Lung (tissue), 11 donors: ENCODE measurements at regions not wholly inside any gene's neighbourhood (a gene's known extent, or its start where the extent isn't known, plus 50 kb on each side); places are given as distances from the start of the nearest gene placed in this dataset.

Experiments used
- ATAC-seq: fragments of 200-7000 bp; cut with Tn5 transposase; one replicate; pipeline ENCODE4 v1.9.1; 2020; ENCODE audit warnings: moderate number of reproducible peaks; ENCODE audit not compliant: insufficient read depth, low FRiP score
- DNase-seq, 3 donors: peaks; one replicate each; pipeline ENCODE4 v3.0.0-alpha.2; 2013 to 2017
- H3K27ac ChIP-seq, 2 donors: one replicate each; pipeline ENCODE4 v1.5.1; 2013; ENCODE audit warnings: mild to moderate bottlenecking in 2 of 2, moderate library complexity in 2 of 2, control low read depth in 1 of 2, inconsistent platforms in 1 of 2, low read depth in 1 of 2, low read length in 1 of 2
- H3K27me3 ChIP-seq, 3 donors: one replicate each; pipeline ENCODE4 v1.5.1; 2013; ENCODE audit warnings: low read length in 2 of 3; ENCODE audit not compliant: control insufficient read depth in 3 of 3, insufficient read depth in 3 of 3
- H3K36me3 ChIP-seq, 4 donors: one replicate each; pipeline ENCODE4 v1.5.1; 2013; ENCODE audit warnings: low read length in 4 of 4, mild to moderate bottlenecking in 1 of 4, moderate library complexity in 1 of 4; ENCODE audit not compliant: control insufficient read depth in 4 of 4, insufficient read depth in 4 of 4
- H3K4me1 ChIP-seq, 5 donors: one replicate each; pipeline ENCODE4 v1.5.1; 2013; ENCODE audit warnings: low read length in 5 of 5, mild to moderate bottlenecking in 2 of 5, moderate library complexity in 1 of 5; ENCODE audit not compliant: control insufficient read depth in 5 of 5, insufficient read depth in 5 of 5
- H3K4me3 ChIP-seq: one replicate; pipeline ENCODE4 v1.5.1; 2013; ENCODE audit warnings: mild to moderate bottlenecking, control low read depth, moderate library complexity
- H3K9ac ChIP-seq, 2 donors: one replicate each; pipeline ENCODE4 v1.5.1; 2013; ENCODE audit warnings: low read length in 2 of 2, control low read depth in 1 of 2; ENCODE audit not compliant: insufficient read depth in 1 of 2
- H3K9me3 ChIP-seq, 4 donors: one replicate each; pipeline ENCODE4 v1.5.1; 2013; ENCODE audit warnings: low read length in 3 of 4, mild to moderate bottlenecking in 1 of 4, moderate library complexity in 1 of 4; ENCODE audit not compliant: control insufficient read depth in 4 of 4, insufficient read depth in 3 of 4
- WGBS, 2 donors: extraction: QIAGEN DNeasy Blood & Tissue Kit; methylation state at CpG; one replicate each; pipeline ENCODE4 v1.1.7; 2013; 5-methylcytosine and 5-hydroxymethylcytosine counted together
- TF ChIP-seq, protein P1 (sequence below): IDR thresholded peaks from 2 replicates; pipeline ENCODE4 v1.5.1; 2012; ENCODE audit warnings: mild to moderate bottlenecking; ENCODE audit errors: control extremely low read depth, extremely low read depth
- donor health status: control.
- donor health status: control.
- donor health status: Bipolar disorder and iron deficiency.
- donor health status: healthy.
- donor health status: DM: yes; HTN: yes; CAD: no.

DNA sequence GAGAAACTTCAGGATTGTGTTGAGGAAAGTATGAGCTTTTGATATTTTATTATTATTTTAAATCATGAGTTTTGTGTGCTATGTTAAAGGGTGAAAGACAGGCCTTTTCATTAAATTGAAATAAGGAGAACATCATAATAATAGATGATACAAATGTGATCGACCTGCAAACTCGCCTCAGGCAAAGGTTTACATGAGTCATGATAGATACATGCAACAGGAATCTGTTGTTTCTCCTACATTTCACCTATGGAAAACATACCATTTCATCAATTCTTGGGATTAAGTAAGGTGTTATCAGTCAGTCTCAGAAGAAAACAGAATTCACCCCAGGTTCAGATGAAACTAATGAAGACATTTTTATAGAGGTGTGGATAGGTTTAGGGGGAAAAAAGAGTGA, 1992.5 kb upstream of the PIK3C3 start:
- no peaks in the 10 kb centered on the region for H3K4me1 ChIP-seq
- TF ChIP-seq, protein P1, sequence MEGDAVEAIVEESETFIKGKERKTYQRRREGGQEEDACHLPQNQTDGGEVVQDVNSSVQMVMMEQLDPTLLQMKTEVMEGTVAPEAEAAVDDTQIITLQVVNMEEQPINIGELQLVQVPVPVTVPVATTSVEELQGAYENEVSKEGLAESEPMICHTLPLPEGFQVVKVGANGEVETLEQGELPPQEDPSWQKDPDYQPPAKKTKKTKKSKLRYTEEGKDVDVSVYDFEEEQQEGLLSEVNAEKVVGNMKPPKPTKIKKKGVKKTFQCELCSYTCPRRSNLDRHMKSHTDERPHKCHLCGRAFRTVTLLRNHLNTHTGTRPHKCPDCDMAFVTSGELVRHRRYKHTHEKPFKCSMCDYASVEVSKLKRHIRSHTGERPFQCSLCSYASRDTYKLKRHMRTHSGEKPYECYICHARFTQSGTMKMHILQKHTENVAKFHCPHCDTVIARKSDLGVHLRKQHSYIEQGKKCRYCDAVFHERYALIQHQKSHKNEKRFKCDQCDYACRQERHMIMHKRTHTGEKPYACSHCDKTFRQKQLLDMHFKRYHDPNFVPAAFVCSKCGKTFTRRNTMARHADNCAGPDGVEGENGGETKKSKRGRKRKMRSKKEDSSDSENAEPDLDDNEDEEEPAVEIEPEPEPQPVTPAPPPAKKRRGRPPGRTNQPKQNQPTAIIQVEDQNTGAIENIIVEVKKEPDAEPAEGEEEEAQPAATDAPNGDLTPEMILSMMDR, result no peak
- H3K9ac ChIP-seq, result no peak overlapping the region
- no peak for ATAC-seq
- H3K36me3 ChIP-seq, result no peaks in the 10 kb centered on the region
- no peak overlapping the region for H3K4me3 ChIP-seq
- no peak overlapping the region for H3K27ac ChIP-seq
- H3K9me3 ChIP-seq, result peaks cover 0 to 3% (median under 1%) of the 10 kb centered on the region in 4 donors
- no peaks in the 10 kb centered on the region for H3K27me3 ChIP-seq
- 85 to 91% methylated on average over 2 of the region's 2 CpGs for WGBS, 2 donors
- DNase-seq, result no peak

DNA sequence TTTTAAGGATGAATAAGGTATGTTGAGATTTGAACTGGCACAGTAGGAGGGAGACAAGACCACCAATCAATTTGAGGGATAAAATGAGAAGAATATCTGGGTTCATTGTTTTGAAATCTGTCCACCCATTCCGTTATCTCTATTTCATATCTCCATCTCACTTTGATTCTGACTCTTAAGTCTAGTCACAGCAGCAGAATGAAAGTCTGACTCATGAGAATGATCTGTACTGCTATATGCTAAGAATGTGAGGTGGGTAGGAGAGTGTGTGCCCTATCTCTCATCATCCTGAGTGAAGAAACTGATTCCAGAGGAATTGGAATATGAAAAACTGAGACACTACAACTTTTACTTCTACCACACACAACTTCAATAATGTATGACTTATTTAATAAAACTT, 1994.5 kb upstream of the PIK3C3 start:
- DNase-seq (no peak), ATAC-seq (no peak)
- no peaks in the 10 kb centered on the region for H3K27me3 ChIP-seq
- H3K27ac ChIP-seq, result no peak overlapping the region
- WGBS, 2 donors, result 92 to 93% methylated on average over 1 of the region's 1 CpG
- no peak overlapping the region for H3K4me3 ChIP-seq
- H3K4me1 ChIP-seq, result no peaks in the 10 kb centered on the region
- no peaks in the 10 kb centered on the region for H3K36me3 ChIP-seq
- TF ChIP-seq, protein P1, result no peak
- peaks cover 0 to 2% (median 0%) of the 10 kb centered on the region in 4 donors for H3K9me3 ChIP-seq
- no peak overlapping the region for H3K9ac ChIP-seq

DNA sequence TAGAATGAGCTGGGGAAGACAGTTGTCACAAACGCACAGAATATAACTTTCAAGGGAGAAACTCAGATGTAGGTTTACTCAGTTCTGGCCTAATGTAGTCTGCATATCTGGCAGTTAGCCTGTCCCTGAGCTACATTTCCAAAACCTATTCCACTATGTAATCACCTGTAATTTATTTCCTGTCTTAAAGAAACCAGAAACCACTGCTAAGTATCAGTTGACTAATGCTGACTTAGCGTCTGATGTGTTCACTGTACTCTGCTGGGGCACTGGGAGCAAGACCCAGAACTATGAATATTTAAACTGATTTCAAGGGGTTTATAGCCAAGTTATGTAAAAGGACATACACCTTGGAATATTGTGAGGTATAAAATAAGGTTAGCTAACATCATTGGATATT, 1995.2 kb upstream of the PIK3C3 start:
- no peak for DNase-seq
- Histone ChIP-seq H3K36me3 (no peaks in the 10 kb centered on the region), H3K4me3 (no peak overlapping the region), H3K27ac (no peak overlapping the region), H3K27me3 (no peaks in the 10 kb centered on the region), H3K4me1 (no peaks in the 10 kb centered on the region), H3K9ac (no peak overlapping the region), H3K9me3 (peaks cover 0 to 2% (median 0%) of the 10 kb centered on the region in 4 donors)
- WGBS, 2 donors, result 55 to 79% methylated on average over 2 of the region's 2 CpGs
- ATAC-seq, result no peak
- TF ChIP-seq, protein P1, result no peak

DNA sequence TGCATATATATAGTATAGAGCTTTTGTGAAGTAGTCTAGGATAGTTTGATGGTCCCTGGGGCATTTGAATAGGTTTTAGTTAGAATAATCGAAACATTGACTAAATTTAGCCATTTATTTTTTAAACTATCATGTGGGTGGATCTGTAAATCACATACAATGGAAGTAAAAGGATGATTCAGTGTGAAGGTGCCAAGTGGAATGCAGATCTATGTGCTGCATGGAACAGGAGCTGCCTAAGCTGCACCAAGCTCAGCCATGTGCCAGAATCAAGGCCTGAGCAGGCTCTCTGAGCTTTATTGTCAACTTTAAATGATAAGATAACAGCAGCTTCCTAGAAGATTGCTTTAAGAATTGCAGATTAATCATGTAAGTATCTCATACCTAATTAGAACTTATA, 1996.2 kb upstream of the PIK3C3 start:
- Histone ChIP-seq H3K9ac (no peak overlapping the region), H3K36me3 (no peaks in the 10 kb centered on the region), H3K9me3 (peaks cover 0 to 2% (median 0%) of the 10 kb centered on the region in 4 donors), H3K4me1 (no peaks in the 10 kb centered on the region), H3K27me3 (no peaks in the 10 kb centered on the region), H3K4me3 (no peak overlapping the region), H3K27ac (no peak overlapping the region)
- DNase-seq (no peak), ATAC-seq (no peak)
- TF ChIP-seq, protein P1, result no peak
- 75 to 76% methylated on average over 1 of the region's 1 CpG for WGBS, 2 donors
